GM18868 (cell line): ENCODE measurements at regions not wholly inside any gene's neighbourhood (a gene's known extent, or its start where the extent isn't known, plus 50 kb on each side); places are given as distances from the start of the nearest gene placed in this dataset.

ENCODE experiments used
- ATAC-seq: cut with Tn5 transposase; IDR thresholded peaks from one replicate; pipeline ENCODE4 v1.9.1; 2021; ENCODE audit warnings: mild to moderate bottlenecking, moderate library complexity; ENCODE audit not compliant: unreplicated experiment

- ATAC-seq: no peak
These were observed 231.2 kb upstream of the TPRG1 start for GRCh38 chr3:188940573-188940932.

- peak; percentile 45 for ATAC-seq
These were observed 230.7 kb upstream of the TPRG1 start for GRCh38 chr3:188941103-188941502.

GRCh38 chr3:188942191-188942590 is 229.6 kb upstream of the TPRG1 start:
- ATAC-seq: no peak

GRCh38 chr3:188943591-188943990 is 228.2 kb upstream of the TPRG1 start:
- no peak for ATAC-seq

- ATAC-seq: no peak
These were observed 227.7 kb upstream of the TPRG1 start for GRCh38 chr3:188944108-188944507.

GRCh38 chr3:188946351-188947240 is 225.2 kb upstream of the TPRG1 start:
- no peak for ATAC-seq

GRCh38 chr3:188947401-188948280 is 224.1 kb upstream of the TPRG1 start:
- no peak for ATAC-seq

- no peak for ATAC-seq
These were observed 223.3 kb upstream of the TPRG1 start for GRCh38 chr3:188948281-188948996.

GRCh38 chr3:188948997-188949389 is 222.8 kb upstream of the TPRG1 start:
- no peak for ATAC-seq

- no peak for ATAC-seq
These were observed 222.3 kb upstream of the TPRG1 start for GRCh38 chr3:188949456-188949855.

- no peak for ATAC-seq
These were observed 221.8 kb upstream of the TPRG1 start for GRCh38 chr3:188949996-188950395.

- ATAC-seq: no peak
These were observed 220.8 kb upstream of the TPRG1 start for GRCh38 chr3:188950832-188951489.

GRCh38 chr3:188951734-188952133 is 220.0 kb upstream of the TPRG1 start:
- ATAC-seq: no peak

GRCh38 chr3:188954590-188955208 is 217.1 kb upstream of the TPRG1 start:
- ATAC-seq: peak; percentile 72

- no peak for ATAC-seq
These were observed 215.9 kb upstream of the TPRG1 start for GRCh38 chr3:188955919-188956318.

- no peak for ATAC-seq
These were observed 214.8 kb upstream of the TPRG1 start for GRCh38 chr3:188956839-188957489.

GRCh38 chr3:188959013-188959412 is 212.8 kb upstream of the TPRG1 start:
- no peak for ATAC-seq

- no peak for ATAC-seq
These were observed 209.2 kb upstream of the TPRG1 start for GRCh38 chr3:188962253-188963247.

- ATAC-seq: no peak
These were observed 206.8 kb upstream of the TPRG1 start for GRCh38 chr3:188964957-188965356.
